ENCODE measurements at regions not wholly inside any gene's neighbourhood (a gene's known extent, or its start where the extent isn't known, plus 50 kb on each side); places are given as distances from the start of the nearest gene placed in this dataset.

DNA sequence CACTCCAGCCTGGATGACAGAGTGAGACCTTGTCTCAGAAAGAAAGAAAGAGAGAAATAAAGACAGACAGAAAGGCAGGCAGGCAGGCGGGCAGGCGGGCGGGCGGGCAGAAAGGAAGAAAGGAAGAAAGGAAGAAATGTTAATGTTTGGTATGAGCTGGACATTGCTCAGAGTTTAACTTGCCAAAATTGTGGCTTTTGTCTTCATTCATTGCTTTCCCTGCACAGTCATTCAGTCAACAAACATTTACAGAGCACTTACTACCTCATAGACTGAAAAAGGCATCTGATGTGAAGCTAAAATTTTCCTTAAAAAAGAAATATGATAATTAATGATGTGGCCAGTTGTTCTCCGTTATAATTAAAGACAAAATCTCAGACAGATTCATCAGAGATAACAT lies 247.1 kb downstream of the SPTSSA start:
- DNase-seq, result no peak

DNA sequence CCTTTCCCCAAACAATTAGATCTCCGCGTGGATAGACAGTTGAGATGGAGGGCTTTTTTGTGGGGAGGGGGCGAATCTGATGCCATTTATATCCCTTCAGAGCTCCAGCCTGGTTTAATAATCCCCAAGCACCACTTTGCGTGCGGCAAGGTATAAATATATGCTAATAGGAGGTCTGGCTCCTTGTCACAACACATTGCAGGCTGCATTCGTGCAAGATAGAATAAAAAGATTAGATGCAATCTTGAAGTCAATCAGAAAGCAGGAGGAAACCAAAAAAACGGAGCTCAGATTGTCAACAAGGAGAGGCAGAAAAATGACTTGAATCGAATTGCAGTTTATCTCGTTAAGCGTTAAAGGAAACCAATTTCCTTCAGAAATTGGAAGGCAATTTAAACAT lies 248.7 kb downstream of the SPTSSA start:
- DNase-seq, result no peak

DNA sequence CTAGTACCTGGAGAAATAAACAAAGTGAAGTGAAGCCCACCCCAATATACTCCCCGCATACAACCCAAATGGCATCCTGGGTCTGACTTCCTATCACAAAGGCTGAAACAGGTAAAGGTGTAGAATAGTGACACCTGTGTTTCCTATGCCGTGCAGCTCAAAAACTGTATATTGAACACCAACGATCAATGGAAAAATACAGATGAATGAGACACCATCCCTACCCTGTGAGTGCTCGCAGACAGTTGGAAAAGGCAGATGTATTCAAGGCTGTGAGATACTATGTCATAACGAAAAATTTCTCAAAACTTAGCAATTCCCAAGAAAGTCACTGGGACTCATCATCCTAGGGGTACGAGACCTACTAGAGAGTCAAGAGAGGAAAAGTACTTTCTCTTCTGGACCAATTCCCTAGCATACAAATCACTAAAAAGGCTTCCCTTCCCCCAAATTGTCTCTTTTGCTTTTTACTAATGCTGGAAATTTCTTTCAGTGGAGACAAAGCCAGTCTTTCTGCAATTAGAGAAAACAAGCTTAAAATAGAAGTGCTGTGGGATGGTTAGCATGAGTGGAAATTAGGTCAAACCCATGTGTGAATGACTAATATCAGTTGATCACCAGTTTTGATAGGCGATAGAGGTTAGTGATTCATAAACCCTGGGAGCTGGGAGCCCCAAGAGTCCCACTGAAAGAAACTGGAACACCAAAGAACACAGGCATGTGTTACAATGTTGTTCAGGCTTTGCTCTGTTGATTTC lies 249.7 kb downstream of the SPTSSA start:
- no peak for DNase-seq

- DNase-seq, result no peak
Measured at GRCh38 chr14:34211732-34212131, 250.3 kb downstream of the SPTSSA start.

DNA sequence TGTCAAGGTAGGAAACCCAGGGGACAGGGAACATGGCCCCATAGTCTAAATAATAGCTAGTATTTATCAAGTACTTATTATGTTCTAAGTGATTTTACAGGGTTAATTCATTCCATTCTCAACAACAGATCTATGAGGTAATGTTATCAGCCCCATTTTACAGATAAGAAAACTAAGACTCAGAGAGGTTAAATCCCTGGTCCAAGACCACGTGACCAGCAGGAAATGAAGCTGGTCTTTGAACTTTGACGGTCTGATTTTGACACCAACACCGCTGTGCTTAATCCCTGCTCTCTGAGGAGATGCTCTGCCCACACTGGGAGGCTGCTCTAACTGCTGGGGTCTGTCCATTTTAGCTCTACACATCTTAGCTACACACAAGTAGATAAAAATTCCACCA lies 253.5 kb downstream of the SPTSSA start:
- DNase-seq, result no peak

- DNase-seq, result no peak
Measured at GRCh38 chr14:34205799-34206198, 254.9 kb upstream of the EGLN3 start.

DNA sequence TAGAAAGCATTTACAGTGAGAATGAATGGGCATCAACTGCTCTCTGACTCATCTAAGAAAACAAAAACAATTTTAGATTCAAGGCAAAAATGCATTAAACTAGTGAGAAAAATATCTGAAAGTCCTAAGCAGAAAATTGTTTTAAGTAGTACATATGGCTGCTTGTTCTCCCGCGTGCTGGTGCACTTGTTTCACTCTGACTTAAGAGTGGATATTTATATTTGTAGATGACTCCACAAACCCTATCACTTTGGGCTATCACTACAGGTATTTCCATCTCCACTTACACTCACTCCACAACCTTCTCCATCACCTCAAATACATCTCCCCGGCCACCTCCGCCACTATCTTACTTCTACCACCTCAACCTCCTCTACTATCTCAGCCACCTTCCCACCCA lies 253.9 kb upstream of the EGLN3 start:
- DNase-seq, result no peak

DNA sequence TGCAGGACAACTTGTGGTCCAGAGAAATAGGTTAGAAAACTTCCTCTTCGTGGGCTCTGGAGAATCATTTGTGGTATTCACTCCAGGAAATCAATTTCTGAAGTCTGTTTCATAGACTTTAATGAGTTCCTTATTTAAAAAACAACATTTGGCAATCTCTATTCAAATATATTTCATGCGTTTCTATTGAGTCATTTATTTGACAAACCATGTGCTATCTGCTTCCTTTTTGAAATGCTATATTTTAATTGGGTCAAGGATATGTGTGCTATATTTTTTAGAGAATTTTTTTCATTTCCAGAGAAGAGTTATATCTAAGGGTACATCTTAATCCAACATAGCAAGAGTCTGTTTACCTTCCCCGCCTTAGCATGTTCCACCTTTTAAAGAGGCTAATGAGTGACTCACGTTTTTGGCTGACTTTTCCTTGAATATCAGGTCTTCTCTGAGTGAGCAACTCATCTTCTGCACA lies 252.4 kb upstream of the EGLN3 start:
- no peak for DNase-seq

DNA sequence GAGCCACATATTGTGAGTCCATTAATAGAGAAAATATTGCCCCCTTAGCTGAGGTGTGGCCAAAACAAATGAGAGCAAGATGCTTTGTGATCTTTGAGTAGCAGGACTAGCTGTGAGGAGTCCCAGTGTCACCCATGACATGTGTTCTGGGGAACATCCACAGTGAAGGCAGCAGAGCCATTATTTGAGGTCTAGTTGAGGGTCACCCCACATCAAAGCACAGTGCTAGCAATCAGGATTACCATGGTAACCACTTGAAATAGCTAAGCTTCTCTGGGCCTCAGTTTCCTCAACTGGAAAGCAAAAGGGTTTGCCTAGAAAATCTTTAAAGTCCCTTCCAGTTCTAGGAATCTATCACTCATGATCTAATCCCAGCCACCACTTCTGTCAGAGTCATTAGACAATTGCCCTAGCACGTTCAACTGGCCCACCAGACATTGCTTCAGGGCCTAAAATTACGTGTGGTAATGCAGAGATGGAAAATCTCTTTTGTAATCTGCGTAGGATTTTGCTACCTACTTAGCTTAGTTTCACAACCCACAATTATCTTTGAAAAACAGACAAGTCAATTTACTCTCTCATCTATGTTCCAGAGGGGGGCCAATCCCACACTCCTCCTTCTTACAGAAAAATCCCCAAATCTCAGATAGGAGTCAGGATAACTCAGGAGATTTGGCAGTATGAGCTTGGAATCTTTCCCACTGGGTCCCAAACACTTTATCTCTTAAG lies 251.2 kb upstream of the EGLN3 start:
- no peak for DNase-seq

GRCh38 chr14:34199585-34199984 lies 248.7 kb upstream of the EGLN3 start:
- no peak for DNase-seq

DNA sequence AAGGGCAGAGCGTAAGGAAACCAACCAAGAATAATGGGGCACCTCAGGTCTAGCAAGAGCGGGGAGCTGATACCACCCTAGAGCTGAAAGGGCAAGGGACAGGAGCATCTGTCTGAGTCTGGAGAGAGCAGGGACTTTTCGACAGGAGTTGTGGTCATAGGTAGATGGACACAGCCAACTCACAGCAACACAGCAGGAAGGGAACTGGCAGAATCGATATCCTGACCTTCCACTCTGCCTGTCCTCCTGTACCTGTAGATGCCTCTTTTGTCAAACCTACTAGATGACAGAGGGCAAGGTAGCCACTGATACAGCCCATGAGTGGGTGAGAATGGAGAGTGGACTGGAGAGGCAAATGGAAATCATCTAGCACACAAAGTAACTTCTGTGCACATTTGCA lies 247.2 kb upstream of the EGLN3 start:
- DNase-seq, result no peak

DNA sequence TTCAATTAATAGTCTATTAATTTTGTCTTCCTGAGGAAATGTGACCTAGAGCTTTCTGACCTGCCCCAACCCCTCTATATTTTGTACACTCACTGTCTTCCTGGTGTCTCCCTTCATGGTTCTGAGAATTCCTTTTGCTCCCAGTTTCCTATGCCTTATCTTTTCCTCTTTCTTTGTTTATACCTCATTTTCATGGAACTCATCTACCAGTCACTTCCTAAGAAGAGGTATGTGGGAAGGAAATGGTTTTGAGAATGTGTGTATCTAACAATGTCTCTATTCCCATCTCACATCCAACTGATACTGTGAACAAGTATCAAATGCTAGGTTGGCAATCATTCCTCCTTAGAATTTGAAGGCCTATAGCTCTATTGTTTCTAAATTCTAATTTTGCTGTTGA lies 245.1 kb upstream of the EGLN3 start:
- DNase-seq, result no peak

DNA sequence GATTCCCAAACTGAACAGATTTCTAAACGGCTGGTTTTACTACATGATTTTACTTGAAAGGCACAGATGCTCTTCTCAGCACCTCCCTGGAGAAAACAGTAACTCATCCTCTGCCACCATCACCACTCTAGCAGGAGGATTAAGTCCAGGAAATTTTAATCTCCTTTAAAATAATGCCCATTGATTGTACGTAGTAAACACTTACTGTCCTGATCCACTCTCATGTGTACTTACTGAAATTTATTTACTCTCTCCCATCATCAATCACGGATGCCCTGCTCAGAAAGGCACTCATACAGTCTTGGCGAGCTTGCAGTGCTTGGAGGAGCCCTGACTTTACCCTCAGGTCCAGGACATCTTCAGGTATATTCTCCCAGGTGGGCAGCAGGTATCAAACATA lies 239.8 kb upstream of the EGLN3 start:
- no peak for DNase-seq

DNA sequence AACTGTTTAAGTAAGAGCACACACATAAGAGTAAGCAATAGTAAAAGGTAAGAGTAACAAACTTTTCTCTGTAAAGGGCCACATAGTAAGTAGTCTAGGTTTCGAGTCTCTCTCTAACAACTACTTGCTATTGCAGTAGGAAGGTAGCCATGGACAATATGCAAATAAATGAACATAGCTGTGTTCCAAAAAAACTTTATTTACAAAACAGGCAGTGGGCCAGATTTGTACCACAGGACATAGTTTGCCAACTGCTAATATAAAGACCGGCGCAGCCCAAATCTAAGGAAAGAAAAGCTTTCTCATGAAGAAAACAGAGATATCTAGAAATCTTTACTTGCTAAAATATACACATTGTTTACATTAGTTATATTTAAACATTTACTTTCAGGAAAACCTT lies 239.0 kb upstream of the EGLN3 start:
- no peak for DNase-seq

DNA sequence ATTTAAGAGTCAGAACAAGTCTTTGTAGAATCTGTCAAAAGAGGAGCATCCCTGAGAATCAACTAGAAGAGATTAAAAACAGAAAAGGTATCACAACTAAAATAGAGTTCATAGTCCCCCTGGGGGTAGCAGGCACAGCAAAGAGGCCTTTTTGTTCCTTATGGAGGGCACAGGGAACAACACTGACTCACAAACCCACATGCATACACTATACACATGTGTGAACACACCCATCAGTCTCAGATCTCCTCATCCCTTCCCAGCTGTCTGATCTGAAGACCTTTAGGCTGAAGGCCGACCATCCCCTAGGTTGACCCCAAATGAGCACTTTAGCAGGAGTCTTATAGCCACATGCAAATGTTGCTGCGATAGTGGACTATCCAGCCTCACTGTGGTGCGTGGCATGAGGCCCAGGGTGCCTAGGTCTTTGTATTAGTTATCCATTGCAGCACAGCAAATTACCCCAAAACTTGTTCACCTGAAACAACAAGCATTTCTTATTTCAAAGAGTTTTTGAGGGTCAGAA lies 236.7 kb upstream of the EGLN3 start:
- DNase-seq, result no peak

GRCh38 chr14:34187061-34187460 lies 236.2 kb upstream of the EGLN3 start:
- no peak for DNase-seq

- DNase-seq, result no peak
Measured at GRCh38 chr14:34184126-34184525, 233.3 kb upstream of the EGLN3 start.

- DNase-seq, result no peak
Measured at GRCh38 chr14:34183478-34183877, 232.6 kb upstream of the EGLN3 start.

DNA sequence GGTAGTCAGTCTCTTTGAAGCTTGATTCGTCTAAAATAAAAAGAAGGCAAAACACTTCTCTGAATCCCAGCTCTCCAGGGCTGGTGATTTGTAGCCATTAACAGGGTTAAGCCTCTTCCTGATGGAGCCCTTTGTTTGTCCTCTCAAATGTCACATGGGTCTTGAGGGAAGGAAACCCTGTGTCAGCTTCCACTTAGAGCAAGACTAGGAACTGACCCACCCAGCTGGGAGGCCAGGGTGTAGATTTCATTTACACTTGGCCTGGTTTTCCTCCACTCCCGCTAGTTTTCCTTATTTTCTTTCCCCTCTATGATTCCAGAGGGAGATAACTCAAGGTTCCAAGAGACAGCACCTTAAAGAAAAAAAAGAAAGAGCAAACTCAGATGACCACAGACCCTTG lies 230.5 kb upstream of the EGLN3 start:
- DNase-seq, result peak; percentile 47

DNA sequence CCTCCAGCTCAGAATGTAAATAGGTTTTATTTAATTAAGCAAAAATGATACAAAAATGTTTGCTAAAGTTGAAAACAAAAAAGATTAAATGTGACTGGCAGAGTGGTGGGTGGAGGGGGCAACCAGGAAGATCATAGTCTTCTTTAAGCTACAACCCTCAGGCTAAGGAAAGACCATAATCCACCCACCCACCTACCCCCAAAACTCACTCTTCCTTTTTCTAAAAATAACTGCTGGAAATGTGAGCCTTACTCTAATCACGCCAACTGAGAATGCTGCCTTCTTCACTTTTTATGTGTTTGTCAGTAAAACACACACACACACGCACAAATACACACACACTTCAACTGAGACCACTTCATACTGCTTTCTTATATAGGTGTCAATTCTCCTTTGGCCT lies 230.0 kb upstream of the EGLN3 start:
- no peak for DNase-seq

GRCh38 chr14:34180434-34180833 lies 229.6 kb upstream of the EGLN3 start:
- no peak for DNase-seq

- DNase-seq, result no peak
Measured at GRCh38 chr14:34179727-34180126, 228.9 kb upstream of the EGLN3 start.

GRCh38 chr14:34177466-34177865 lies 226.6 kb upstream of the EGLN3 start:
- DNase-seq, result no peak
